Effector memory CD8-positive, alpha-beta T cell (primary cell): ENCODE measurements at regions not wholly inside any gene's neighbourhood (a gene's known extent, or its start where the extent isn't known, plus 50 kb on each side); places are given as distances from the start of the nearest gene placed in this dataset.
"Not testable (repeated sequence)": the region's sequence is repeated elsewhere in the genome, so short reads cannot be mapped to it uniquely, and the experiment has no call there.

Experiments used
- ATAC-seq: fragments of 150-1000 bp; cut with Tn5 transposase; replicated peaks from 2 replicates; pipeline ENCODE4 v1.10.0; 2021; ENCODE audit warnings: mild to moderate bottlenecking, moderate library complexity
- DNase-seq, 3 experiments: peaks; one replicate each; pipeline ENCODE4 v3.0.0; 2021
- H3K27ac Mint-ChIP-seq, 2 donors: one replicate each; pipeline ENCODE4 v1.8.0; 2022; ENCODE audit warnings: mild to moderate bottlenecking in 2 of 2, mixed read lengths in 2 of 2, moderate library complexity in 2 of 2
- H3K27me3 Mint-ChIP-seq, 2 donors: one replicate each; pipeline ENCODE4 v1.8.0; 2022; ENCODE audit warnings: mixed read lengths in 2 of 2
- H3K36me3 Mint-ChIP-seq: one replicate; pipeline ENCODE4 v1.8.0; 2022; ENCODE audit warnings: mild to moderate bottlenecking, moderate library complexity, mixed read lengths; ENCODE audit not compliant: insufficient read depth
- H3K4me1 Mint-ChIP-seq, 2 donors: one replicate each; pipeline ENCODE4 v1.8.0; 2022; ENCODE audit warnings: low read depth in 2 of 2, mixed read lengths in 2 of 2
- H3K4me3 Mint-ChIP-seq, 2 donors: one replicate each; pipeline ENCODE4 v1.8.0; 2022; ENCODE audit warnings: mild to moderate bottlenecking in 2 of 2, mixed read lengths in 2 of 2, moderate library complexity in 2 of 2
- H3K9me3 Mint-ChIP-seq, 2 donors: one replicate each; pipeline ENCODE4 v1.8.0; 2022; ENCODE audit warnings: mixed read lengths in 2 of 2

DNA sequence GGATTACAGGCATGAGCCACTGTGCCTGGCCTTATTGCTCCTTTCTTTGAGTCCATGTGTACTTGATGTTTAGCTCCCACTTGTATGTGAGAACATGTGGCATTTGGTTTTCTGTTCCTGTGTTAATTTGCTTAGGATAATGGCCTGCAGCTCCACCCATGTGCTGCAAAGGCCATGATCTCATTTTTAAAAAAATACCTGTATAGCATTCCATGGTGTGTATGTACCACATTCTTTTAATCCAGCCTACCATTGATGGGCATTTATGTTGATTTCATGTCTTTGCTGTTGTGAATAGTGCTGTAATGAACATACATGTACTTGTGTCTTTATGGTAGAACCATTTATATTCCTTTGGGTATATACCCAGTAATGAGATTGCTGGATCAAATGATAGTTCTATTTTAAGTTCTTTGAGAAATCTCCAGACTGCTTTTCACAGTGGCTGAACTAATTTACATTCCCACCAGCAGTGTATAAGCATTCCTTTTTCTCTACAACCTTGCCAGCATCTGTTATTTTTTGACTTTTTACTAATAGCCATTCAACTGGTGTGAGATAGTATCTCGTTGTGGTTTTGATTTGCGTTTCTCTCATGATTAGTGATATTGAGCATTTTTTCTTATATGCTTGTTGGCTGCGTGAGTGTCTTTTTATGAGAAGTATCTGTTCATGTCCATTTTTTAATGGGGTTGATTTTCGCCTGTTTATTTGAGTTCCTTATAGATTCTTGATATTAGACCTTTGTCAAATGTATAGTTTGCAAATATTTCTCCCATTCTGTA, 136.4 kb upstream of the SPRED2 start:
- H3K4me3 Mint-ChIP-seq, H3K27ac Mint-ChIP-seq, DNase-seq, H3K4me1 Mint-ChIP-seq, H3K36me3 Mint-ChIP-seq, H3K9me3 Mint-ChIP-seq, ATAC-seq: not testable (repeated sequence)
- H3K27me3 Mint-ChIP-seq, result peaks cover 32 to 51% of the 10 kb centered on the region in 2 donors

DNA sequence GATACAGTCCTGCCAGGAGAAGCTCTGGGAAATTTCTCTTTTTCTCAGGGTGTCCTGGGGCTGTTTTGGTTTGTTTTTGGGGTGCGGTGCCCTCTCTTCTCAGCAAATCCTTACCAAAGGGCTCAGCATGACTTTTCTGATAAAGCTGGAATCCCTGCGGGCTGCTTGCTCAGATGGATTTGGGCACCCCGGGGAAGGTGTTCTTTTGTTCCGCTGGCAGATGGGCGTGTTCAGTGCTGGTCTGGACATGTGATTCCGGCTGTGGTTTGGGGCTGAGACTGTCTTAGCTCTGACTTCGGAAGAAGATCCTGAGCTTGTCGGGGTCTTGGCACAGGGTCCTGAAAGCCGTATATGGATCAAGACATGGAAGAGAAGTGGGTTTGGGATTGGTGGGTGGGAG, 134.2 kb upstream of the SPRED2 start:
- DNase-seq, result no peak
- H3K9me3 Mint-ChIP-seq, result no peaks in the 10 kb centered on the region
- ATAC-seq, result no peak
- no peak overlapping the region for H3K4me3 Mint-ChIP-seq
- no peak overlapping the region for H3K27ac Mint-ChIP-seq
- peaks cover 32 to 53% of the 10 kb centered on the region in 2 donors for H3K27me3 Mint-ChIP-seq
- no peaks in the 10 kb centered on the region for H3K36me3 Mint-ChIP-seq
- H3K4me1 Mint-ChIP-seq, result peaks cover 5 to 7% of the 10 kb centered on the region in 2 donors

- Mint-ChIP-seq H3K4me3 (no peak overlapping the region), H3K4me1 (peaks cover 5 to 7% of the 10 kb centered on the region in 2 donors), H3K9me3 (no peaks in the 10 kb centered on the region), H3K27ac (no peak overlapping the region), H3K27me3 (peaks cover 27 to 48% of the 10 kb centered on the region in 2 donors), H3K36me3 (no peaks in the 10 kb centered on the region)
- no peak for ATAC-seq
- no peak for DNase-seq
These were observed 133.3 kb upstream of the SPRED2 start for GRCh38 chr2:65565681-65566080.

DNA sequence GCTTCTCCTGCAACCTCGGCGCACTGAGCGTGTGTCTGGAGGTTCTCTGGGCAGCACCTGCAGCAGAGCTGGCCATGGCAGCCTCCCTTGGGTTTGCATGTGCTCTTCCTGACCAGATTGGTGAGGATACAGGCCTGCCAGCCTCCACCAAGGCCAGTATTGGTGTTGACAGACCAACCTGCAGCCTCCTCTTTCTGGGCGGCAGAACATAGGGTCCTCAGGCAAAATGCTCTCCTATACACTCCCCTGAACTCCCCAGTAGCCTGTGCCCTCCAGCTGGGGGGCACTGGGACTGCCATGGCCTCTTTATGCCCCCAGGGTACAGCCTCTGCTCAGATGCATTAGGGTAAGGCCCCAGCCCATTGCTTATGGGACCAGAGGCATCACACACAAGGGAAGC, 131.9 kb upstream of the SPRED2 start:
- Mint-ChIP-seq H3K36me3 (no peaks in the 10 kb centered on the region), H3K4me1 (peaks cover 5 to 7% of the 10 kb centered on the region in 2 donors), H3K4me3 (no peak overlapping the region), H3K27ac (no peak overlapping the region), H3K9me3 (no peaks in the 10 kb centered on the region), H3K27me3 (peaks cover 22 to 34% of the 10 kb centered on the region in 2 donors)
- no peak for DNase-seq
- ATAC-seq, result no peak

GRCh38 chr2:65562890-65563289, 130.5 kb upstream of the SPRED2 start:
- Mint-ChIP-seq H3K27me3 (peaks cover 12 to 23% of the 10 kb centered on the region in 2 donors), H3K9me3 (no peaks in the 10 kb centered on the region), H3K4me3 (no peak overlapping the region), H3K4me1 (peaks cover 5 to 7% of the 10 kb centered on the region in 2 donors), H3K36me3 (no peaks in the 10 kb centered on the region), H3K27ac (no peak overlapping the region)
- DNase-seq (no peak), ATAC-seq (no peak)

DNA sequence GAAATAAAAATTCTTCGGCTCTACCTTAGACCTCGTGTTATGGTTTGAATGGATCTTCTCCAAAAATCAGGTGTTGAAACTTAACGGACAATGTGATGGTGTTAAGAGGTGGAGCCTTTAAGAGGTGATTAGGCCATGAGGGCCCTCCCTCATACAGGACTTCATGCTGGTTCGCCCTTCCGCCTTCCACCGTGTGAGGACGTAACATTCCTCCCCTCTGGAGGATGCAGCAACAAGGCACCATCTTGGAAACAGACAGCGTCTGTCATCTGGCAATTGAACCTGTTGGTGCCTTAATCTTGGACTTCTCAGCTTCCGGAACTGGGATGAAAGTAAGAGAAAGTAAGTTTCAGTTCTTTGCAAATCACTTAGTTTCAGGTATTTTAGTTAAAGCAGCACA, 126.3 kb upstream of the SPRED2 start:
- Mint-ChIP-seq H3K36me3 (no peaks in the 10 kb centered on the region), H3K27ac (no peak overlapping the region), H3K4me1 (peaks cover 0 to 4% of the 10 kb centered on the region in 2 donors), H3K4me3 (no peak overlapping the region), H3K27me3 (peaks cover 26 to 30% of the 10 kb centered on the region in 2 donors), H3K9me3 (no peaks in the 10 kb centered on the region)
- ATAC-seq, result no peak
- DNase-seq, result no peak

- Mint-ChIP-seq H3K27me3 (peaks cover 26 to 37% of the 10 kb centered on the region in 2 donors), H3K36me3 (no peaks in the 10 kb centered on the region), H3K4me3 (no peak overlapping the region), H3K27ac (no peak overlapping the region), H3K9me3 (no peaks in the 10 kb centered on the region), H3K4me1 (peaks cover 5 to 7% of the 10 kb centered on the region in 2 donors)
- no peak for DNase-seq
- ATAC-seq, result no peak
These were observed 125.5 kb upstream of the SPRED2 start for GRCh38 chr2:65557616-65558573.

GRCh38 chr2:65554765-65555591, 122.6 kb upstream of the SPRED2 start:
- Mint-ChIP-seq H3K4me1 (peaks cover 5 to 7% of the 10 kb centered on the region in 2 donors), H3K27ac (peak overlapping the region in 1 of 2 donors; percentile 60), H3K27me3 (peaks cover 20 to 37% of the 10 kb centered on the region in 2 donors), H3K4me3 (no peak overlapping the region), H3K9me3 (no peaks in the 10 kb centered on the region), H3K36me3 (no peaks in the 10 kb centered on the region)
- ATAC-seq (no peak), DNase-seq (no peak)

DNA sequence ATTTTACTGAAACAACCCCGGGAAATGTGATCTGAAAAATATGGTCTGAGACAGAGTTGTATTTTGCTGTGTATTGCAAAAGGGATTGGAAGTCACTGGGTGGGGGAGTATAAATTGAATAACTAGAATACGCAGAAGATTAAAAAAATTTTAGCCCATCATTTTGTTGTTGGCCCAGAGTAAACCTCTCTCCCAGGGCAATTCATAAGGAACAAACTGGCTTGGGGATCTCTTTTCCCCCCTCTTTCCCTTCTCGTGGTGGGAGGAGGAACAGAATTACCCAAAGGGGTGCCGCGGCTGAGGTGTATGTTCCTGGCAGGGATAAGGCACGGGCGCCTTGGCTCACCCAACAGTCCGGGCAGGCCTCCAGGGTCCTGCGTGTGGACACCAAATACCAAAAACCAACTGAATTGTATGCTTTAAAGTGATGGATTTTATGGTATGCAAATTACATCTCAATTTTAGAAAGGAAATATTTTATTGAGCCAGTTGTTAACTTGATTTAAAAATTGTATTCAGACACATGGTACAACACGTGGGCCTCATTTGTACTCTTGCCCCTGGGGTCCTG, 121.2 kb upstream of the SPRED2 start:
- no peak for DNase-seq
- H3K4me3 Mint-ChIP-seq, result no peak overlapping the region
- H3K27me3 Mint-ChIP-seq, result peaks cover 20 to 37% of the 10 kb centered on the region in 2 donors
- H3K36me3 Mint-ChIP-seq, result no peaks in the 10 kb centered on the region
- H3K27ac Mint-ChIP-seq, result no peak overlapping the region
- no peak for ATAC-seq
- H3K9me3 Mint-ChIP-seq, result no peaks in the 10 kb centered on the region
- H3K4me1 Mint-ChIP-seq, result peaks cover 5 to 7% of the 10 kb centered on the region in 2 donors

GRCh38 chr2:65551528-65551927, 119.1 kb upstream of the SPRED2 start:
- Mint-ChIP-seq H3K9me3 (no peaks in the 10 kb centered on the region), H3K27me3 (peaks cover 19 to 33% of the 10 kb centered on the region in 2 donors), H3K4me1 (peaks cover 5 to 7% of the 10 kb centered on the region in 2 donors), H3K4me3 (no peak overlapping the region), H3K36me3 (no peaks in the 10 kb centered on the region), H3K27ac (no peak overlapping the region)
- no peak for ATAC-seq
- DNase-seq, result no peak

GRCh38 chr2:65550246-65550645, 117.8 kb upstream of the SPRED2 start:
- H3K4me1 Mint-ChIP-seq, result peaks cover 5 to 7% of the 10 kb centered on the region in 2 donors
- ATAC-seq (no peak), DNase-seq (no peak)
- H3K27ac Mint-ChIP-seq, result no peak overlapping the region
- no peaks in the 10 kb centered on the region for H3K9me3 Mint-ChIP-seq
- H3K4me3 Mint-ChIP-seq, result no peak overlapping the region
- peaks cover 10 to 20% of the 10 kb centered on the region in 2 donors for H3K27me3 Mint-ChIP-seq
- H3K36me3 Mint-ChIP-seq, result no peaks in the 10 kb centered on the region

DNA sequence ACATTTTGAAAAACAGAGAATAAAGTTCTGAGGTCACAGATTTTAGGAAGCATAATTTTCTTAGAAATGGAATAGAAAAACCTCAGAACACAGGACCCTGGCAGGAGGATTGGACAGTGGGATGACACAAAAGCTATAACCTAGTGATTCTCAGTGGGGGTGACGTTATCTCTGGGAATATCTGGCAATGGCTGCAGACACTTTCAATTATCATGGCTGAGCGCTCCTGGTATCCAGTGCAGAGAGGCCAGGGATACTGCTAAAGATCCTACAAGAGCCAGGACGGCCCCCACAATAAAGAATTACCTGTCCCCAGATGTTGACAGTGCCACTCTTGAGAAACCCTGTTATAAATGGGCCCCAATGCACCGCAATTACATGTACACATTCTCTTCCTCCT, 117.2 kb upstream of the SPRED2 start:
- H3K4me3 Mint-ChIP-seq, result no peak overlapping the region
- ATAC-seq (no peak), DNase-seq (no peak)
- peaks cover 4 to 5% of the 10 kb centered on the region in 2 donors for H3K4me1 Mint-ChIP-seq
- H3K9me3 Mint-ChIP-seq, result no peaks in the 10 kb centered on the region
- peaks cover 4 to 14% of the 10 kb centered on the region in 2 donors for H3K27me3 Mint-ChIP-seq
- no peaks in the 10 kb centered on the region for H3K36me3 Mint-ChIP-seq
- H3K27ac Mint-ChIP-seq, result no peak overlapping the region

GRCh38 chr2:65549257-65549627, 116.8 kb upstream of the SPRED2 start:
- Mint-ChIP-seq H3K27ac (no peak overlapping the region), H3K4me3 (no peak overlapping the region), H3K4me1 (peaks cover 4 to 5% of the 10 kb centered on the region in 2 donors), H3K9me3 (no peaks in the 10 kb centered on the region), H3K36me3 (no peaks in the 10 kb centered on the region), H3K27me3 (peaks cover 0 to 10% of the 10 kb centered on the region in 2 donors)
- DNase-seq (no peak), ATAC-seq (no peak)
